CD14-positive monocyte (primary cell): ENCODE measurements at regions not wholly inside any gene's neighbourhood (a gene's known extent, or its start where the extent isn't known, plus 50 kb on each side); places are given as distances from the start of the nearest gene placed in this dataset.

Experiments
- DNase-seq, 3 donors: peaks; one replicate each; pipeline ENCODE4 v3.0.0-alpha.2; 2011 to 2022
- H2AFZ ChIP-seq: 2 replicates; pipeline ENCODE4 v1.6.0; 2012; ENCODE audit warnings: mild to moderate bottlenecking, low read depth, low read length, inconsistent platforms; ENCODE audit not compliant: insufficient read depth, poor library complexity, severe bottlenecking
- H3K27ac ChIP-seq, 2 donors: 1 replicate in 1 of 2; 2 replicates in 1 of 2; pipeline ENCODE4 v1.5.1; 2012 to 2013; ENCODE audit warnings: low read length in 2 of 2, control low read depth in 1 of 2, inconsistent platforms in 1 of 2, low read depth in 1 of 2, mild to moderate bottlenecking in 1 of 2
- H3K27me3 ChIP-seq, 2 donors: one replicate each; pipeline versions ENCODE4 v1.6.0 to v1.6.1; 2011 to 2013; ENCODE audit warnings: low read length in 2 of 2; ENCODE audit not compliant: control insufficient read depth in 2 of 2, insufficient read depth in 2 of 2
- H3K36me3 ChIP-seq, 2 donors: replicated peaks in 1 of 2; 1 replicate in 1 of 2; 2 replicates in 1 of 2; pipeline versions ENCODE4 v1.5.1 to v1.6.1; 2012 to 2013; ENCODE audit warnings: low read length in 2 of 2, control low read depth in 1 of 2, inconsistent platforms in 1 of 2, mild to moderate bottlenecking in 1 of 2; ENCODE audit not compliant: insufficient read depth in 2 of 2, control insufficient read depth in 1 of 2
- H3K4me1 ChIP-seq, 2 donors: 1 replicate in 1 of 2; 2 replicates in 1 of 2; pipeline versions ENCODE4 v1.5.1 to v1.6.1; 2012 to 2013; ENCODE audit warnings: low read length in 2 of 2, control low read depth in 1 of 2, inconsistent platforms in 1 of 2, mild to moderate bottlenecking in 1 of 2, moderate library complexity in 1 of 2; ENCODE audit not compliant: insufficient read depth in 2 of 2, control insufficient read depth in 1 of 2
- H3K4me2 ChIP-seq: replicated peaks from 2 replicates; pipeline ENCODE3; 2012; ENCODE audit warnings: low read length, moderate library complexity, mild to moderate bottlenecking; ENCODE audit not compliant: poor library complexity, severe bottlenecking; ENCODE audit errors: extremely low read depth
- H3K4me3 ChIP-seq, 3 experiments: fragments of 200-600 bp in 1 of 3; sonication (generic) in 1 of 3; replicated peaks in 1 of 3; 1 replicate in 2 of 3; 2 replicates in 1 of 3; pipeline ENCODE4 v1.5.1; 2011 to 2013; ENCODE audit warnings: low read length in 3 of 3, mild to moderate bottlenecking in 3 of 3, control low read depth in 2 of 3, low read depth in 2 of 3, inconsistent platforms in 1 of 3, moderate library complexity in 1 of 3
- H3K79me2 ChIP-seq: 2 replicates; pipeline ENCODE4 v1.6.0; 2012; ENCODE audit warnings: mild to moderate bottlenecking, control low read depth, inconsistent platforms, low read length, moderate library complexity; ENCODE audit not compliant: insufficient read depth
- H3K9ac ChIP-seq: 2 replicates; pipeline ENCODE4 v1.6.0; 2017; ENCODE audit warnings: low read length, mild to moderate bottlenecking; ENCODE audit not compliant: insufficient read depth, poor library complexity, severe bottlenecking
- H3K9me3 ChIP-seq, 2 donors: replicated peaks in 1 of 2; 1 replicate in 1 of 2; 2 replicates in 1 of 2; pipeline versions ENCODE4 v1.5.1 to v1.6.1; 2012 to 2013; ENCODE audit warnings: low read length in 2 of 2, control low read depth in 1 of 2; ENCODE audit not compliant: control insufficient read depth in 1 of 2, insufficient read depth in 1 of 2
- H4K20me1 ChIP-seq: 2 replicates; pipeline ENCODE4 v1.6.0; 2012; ENCODE audit warnings: mild to moderate bottlenecking, low read length, control low read depth, moderate library complexity; ENCODE audit not compliant: insufficient read depth
- H3K27ac Mint-ChIP-seq, 7 donors: one replicate each; pipeline ENCODE4 v1.8.0; 2020; ENCODE audit warnings: mild to moderate bottlenecking in 7 of 7, mixed read lengths in 7 of 7, moderate library complexity in 6 of 7, inconsistent platforms in 2 of 7
- H3K27me3 Mint-ChIP-seq, 3 donors: one replicate each; pipeline ENCODE4 v1.8.0; 2021 to 2022; ENCODE audit warnings: low read depth in 3 of 3, mild to moderate bottlenecking in 3 of 3, mixed read lengths in 3 of 3, moderate library complexity in 3 of 3, inconsistent platforms in 1 of 3
- H3K36me3 Mint-ChIP-seq, 2 donors: one replicate each; pipeline ENCODE4 v1.8.0; 2020; ENCODE audit warnings: mixed read lengths in 2 of 2, inconsistent platforms in 1 of 2, mild to moderate bottlenecking in 1 of 2
- H3K4me1 Mint-ChIP-seq: one replicate; pipeline ENCODE4 v1.8.0; 2020; ENCODE audit warnings: mild to moderate bottlenecking, mixed read lengths
- H3K4me3 Mint-ChIP-seq, 2 donors: one replicate each; pipeline ENCODE4 v1.8.0; 2020; ENCODE audit warnings: mild to moderate bottlenecking in 2 of 2, mixed read lengths in 2 of 2, moderate library complexity in 1 of 2
- H3K9me3 Mint-ChIP-seq, 7 donors: one replicate each; pipeline ENCODE4 v1.8.0; 2020 to 2022; ENCODE audit warnings: mixed read lengths in 7 of 7, mild to moderate bottlenecking in 6 of 7, moderate library complexity in 6 of 7, inconsistent platforms in 2 of 7
- CTCF ChIP-seq: fragments of 200-600 bp; IDR thresholded peaks from one replicate; pipeline ENCODE4 v1.8.0; 2022; ENCODE audit warnings: antibody characterized with exemption, mild to moderate bottlenecking
- WGBS: methylation state at CpG from one replicate; pipeline ENCODE4 v1.1.5; 2013; ENCODE audit warnings: missing lambda C conversion rate; ENCODE audit not compliant: insufficient coverage; 5-methylcytosine and 5-hydroxymethylcytosine counted together
- intact Hi-C, 2 donors: fragments of 100-400 bp; cut with micrococcal nuclease; formaldehyde crosslinking; loops; one replicate each; pipeline versions ENCODE4 v1.15.0 to v1.15.1; 2023

GRCh38 chr12:93297536-93297935 lies 80.2 kb upstream of the NUDT4 start:
- Histone ChIP-seq H3K36me3 (no peaks in the 10 kb centered on the region), H3K4me1 (no peaks in the 10 kb centered on the region), H3K79me2 (no peaks in the 10 kb centered on the region), H3K9ac (no peak overlapping the region), H4K20me1 (no peaks in the 10 kb centered on the region), H3K27ac (no peak overlapping the region), H3K4me2 (no peak overlapping the region), H3K9me3 (no peaks in the 10 kb centered on the region), H3K27me3 (no peaks in the 10 kb centered on the region), H2AFZ (no peak overlapping the region), H3K4me3 (no peak overlapping the region)
- intact Hi-C loops = no loop called here
- TF ChIP-seq CTCF = no peak
- H3K4me1 Mint-ChIP-seq = no peaks in the 10 kb centered on the region
- no peak overlapping the region for H3K4me3 Mint-ChIP-seq
- WGBS = no CpG with 5 or more reads among the region's 2 CpGs
- H3K27ac Mint-ChIP-seq = no peak overlapping the region
- peaks cover 0 to 5% (median 1%) of the 10 kb centered on the region in 3 donors for H3K27me3 Mint-ChIP-seq
- peaks cover 0 to 2% (median 0%) of the 10 kb centered on the region in 7 donors for H3K9me3 Mint-ChIP-seq
- no peaks in the 10 kb centered on the region for H3K36me3 Mint-ChIP-seq
- no peak for DNase-seq

DNA sequence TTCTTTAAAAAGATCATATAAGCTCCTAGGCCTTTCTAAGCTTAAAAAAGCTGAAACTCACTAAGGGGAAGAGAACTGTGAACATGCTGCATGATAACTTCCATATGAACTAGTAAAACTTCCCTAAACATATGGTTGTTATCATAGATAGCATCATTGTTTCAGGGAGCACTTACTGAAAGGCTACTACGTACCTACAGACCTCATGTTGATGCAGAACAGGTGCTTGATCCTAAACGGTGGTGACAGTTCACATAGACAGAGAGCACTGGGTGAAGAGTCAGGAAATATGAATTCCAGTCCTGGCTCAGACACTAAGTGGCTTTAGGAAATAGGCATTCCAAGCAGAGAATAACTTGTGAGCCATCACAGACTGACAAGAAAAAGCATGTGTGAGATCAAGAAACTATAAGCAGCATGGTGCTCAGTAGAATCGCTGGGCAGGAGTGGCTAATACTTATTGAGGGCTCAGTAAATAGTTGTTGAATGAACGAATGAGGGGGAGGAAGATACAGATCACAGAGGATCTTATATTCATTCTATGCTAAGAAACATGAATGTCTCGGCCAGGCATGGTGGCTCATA lies 78.4 kb upstream of the NUDT4 start:
- H3K9me3 ChIP-seq = no peaks in the 10 kb centered on the region
- H3K4me3 ChIP-seq = no peak overlapping the region
- H3K4me1 ChIP-seq = no peaks in the 10 kb centered on the region
- intact Hi-C loops = no loop called here
- DNase-seq = no peak
- H3K27me3 ChIP-seq = no peaks in the 10 kb centered on the region
- H3K36me3 Mint-ChIP-seq = no peaks in the 10 kb centered on the region
- H4K20me1 ChIP-seq = no peaks in the 10 kb centered on the region
- no peak overlapping the region for H3K27ac Mint-ChIP-seq
- peaks cover 0 to 2% (median 0%) of the 10 kb centered on the region in 7 donors for H3K9me3 Mint-ChIP-seq
- 73% methylated on average over 2 of the region's 5 CpGs for WGBS
- H3K79me2 ChIP-seq = no peaks in the 10 kb centered on the region
- TF ChIP-seq CTCF = no peak
- no peak overlapping the region for H2AFZ ChIP-seq
- no peaks in the 10 kb centered on the region for H3K4me1 Mint-ChIP-seq
- no peaks in the 10 kb centered on the region for H3K36me3 ChIP-seq
- H3K9ac ChIP-seq = no peak overlapping the region
- H3K4me3 Mint-ChIP-seq = no peak overlapping the region
- no peak overlapping the region for H3K27ac ChIP-seq
- H3K27me3 Mint-ChIP-seq = peaks cover 0 to 5% (median 0%) of the 10 kb centered on the region in 3 donors
- H3K4me2 ChIP-seq = no peak overlapping the region
